HG02981 (cell line): ENCODE measurements at regions not wholly inside any gene's neighbourhood (a gene's known extent, or its start where the extent isn't known, plus 50 kb on each side); places are given as distances from the start of the nearest gene placed in this dataset.
"Not testable (repeated sequence)": the region's sequence is repeated elsewhere in the genome, so short reads cannot be mapped to it uniquely, and the experiment has no call there.

Source experiments
- ATAC-seq: cut with Tn5 transposase; IDR thresholded peaks from one replicate; pipeline ENCODE4 v1.9.1; 2021; ENCODE audit warnings: mild to moderate bottlenecking, moderate library complexity; ENCODE audit not compliant: unreplicated experiment

GRCh38 chr9:7739595-7739994 is 60.0 kb downstream of the DMAC1 start:
- no peak for ATAC-seq

DNA sequence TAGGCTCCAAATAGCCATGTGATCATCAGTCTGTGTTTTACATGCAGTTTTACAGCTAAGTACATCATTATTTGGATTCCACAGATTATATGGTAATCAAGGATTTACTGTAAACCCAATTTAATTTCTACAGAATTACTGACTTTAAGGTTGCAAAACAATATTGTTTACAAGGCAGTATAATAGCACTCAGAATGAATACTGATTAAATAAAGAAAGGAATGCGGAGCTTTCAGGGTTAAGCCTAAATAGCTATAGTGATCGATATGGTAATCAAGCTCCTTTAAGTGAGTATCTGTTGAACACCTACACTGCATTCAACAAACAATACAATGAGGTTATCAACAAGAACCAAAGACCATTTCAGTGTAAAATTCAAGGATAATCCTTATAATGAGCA is 64.3 kb downstream of the DMAC1 start:
- no peak for ATAC-seq

DNA sequence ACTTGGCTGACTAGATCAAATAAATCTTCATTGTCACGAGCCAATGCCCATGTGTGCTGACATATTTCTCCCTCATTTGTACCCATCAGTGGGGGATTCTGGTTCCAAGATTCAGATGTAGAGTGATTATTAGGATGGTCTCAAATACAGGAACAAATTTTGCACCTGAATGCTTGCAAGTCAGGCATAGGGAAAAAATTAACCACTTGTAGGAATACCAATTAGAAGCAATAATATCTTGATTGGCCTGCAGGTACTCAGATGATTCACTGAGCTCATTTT is 69.5 kb downstream of the DMAC1 start:
- ATAC-seq, result no peak

DNA sequence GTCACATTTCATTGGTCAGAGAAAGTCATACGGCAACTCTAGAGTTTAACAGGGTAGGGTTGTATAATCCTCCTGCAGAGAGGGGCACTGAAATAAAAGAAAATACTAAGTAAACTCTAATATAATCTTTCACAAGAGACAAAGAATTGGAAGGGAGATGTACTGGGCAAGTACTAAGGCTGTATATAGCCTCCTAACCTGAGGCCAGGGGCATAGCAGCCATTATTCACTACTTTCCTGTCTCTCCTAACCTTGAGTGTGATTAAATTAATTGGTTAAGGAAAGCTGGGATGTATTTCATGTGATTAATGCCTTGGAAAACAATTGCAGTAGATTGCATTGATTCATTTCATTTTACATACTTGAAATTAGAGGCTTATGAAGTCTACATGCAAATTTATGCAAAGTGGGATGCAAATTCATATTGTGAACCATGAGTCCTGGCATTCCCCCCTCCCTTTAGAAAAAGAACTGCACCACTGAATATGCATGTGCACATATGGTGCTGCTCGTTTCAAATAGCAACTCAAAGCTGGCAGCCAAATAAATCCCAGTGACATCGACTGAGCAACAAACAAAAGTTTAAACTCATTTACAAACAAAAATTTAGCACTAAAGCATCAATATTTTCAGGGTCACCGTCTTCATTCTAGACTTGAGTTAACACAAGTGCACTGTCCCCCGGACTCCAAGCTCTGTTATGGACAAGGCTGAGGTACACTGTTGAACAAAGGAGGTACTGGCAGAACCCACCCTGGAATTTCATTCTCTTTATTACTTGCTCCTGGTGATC is 70.0 kb downstream of the DMAC1 start:
- ATAC-seq, result no peak

- no peak for ATAC-seq
Observed at GRCh38 chr9:7721291-7721690, 78.3 kb downstream of the DMAC1 start.

- not testable (repeated sequence) for ATAC-seq
Observed at GRCh38 chr9:7713088-7713487, 86.5 kb downstream of the DMAC1 start.

DNA sequence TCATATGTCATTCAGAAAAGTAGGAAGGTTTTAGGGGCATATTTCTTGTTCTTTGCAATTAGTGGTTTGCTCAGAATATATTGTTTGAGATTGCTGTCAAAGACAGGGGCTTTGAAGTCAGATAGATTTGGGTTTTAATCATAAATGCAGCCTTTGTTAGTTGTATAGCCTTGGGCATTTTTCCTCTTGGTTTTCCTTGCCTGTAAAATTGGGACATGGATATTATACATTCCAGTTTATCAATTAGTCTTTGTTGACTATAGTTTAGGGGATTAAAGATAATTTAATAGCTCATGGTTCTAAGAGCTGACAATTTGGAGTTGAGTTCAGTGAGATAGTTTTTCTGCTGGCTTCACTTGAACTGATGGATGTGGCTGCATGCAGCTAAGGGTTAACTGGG is 88.9 kb downstream of the DMAC1 start:
- ATAC-seq, result no peak

DNA sequence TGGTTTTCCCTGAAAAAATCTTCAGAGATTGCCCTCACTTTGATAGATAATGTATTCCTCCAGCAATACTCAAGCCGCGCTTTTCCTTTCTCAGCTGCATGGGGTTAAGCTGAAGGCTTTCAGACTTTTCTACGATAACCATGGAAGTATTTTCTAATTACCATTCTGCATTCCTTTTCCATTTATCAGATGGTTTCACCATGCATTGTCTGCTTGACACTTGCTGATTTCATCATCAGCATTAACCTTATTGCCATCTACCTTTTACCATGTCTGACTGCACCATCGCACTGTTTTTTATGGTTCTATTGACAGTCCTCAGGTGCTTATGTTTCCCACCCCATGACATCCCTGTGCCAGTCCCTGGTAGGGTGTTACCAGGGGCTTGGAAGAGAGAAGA is 91.6 kb downstream of the DMAC1 start:
- no peak for ATAC-seq

- ATAC-seq, result no peak
Observed at GRCh38 chr9:7704543-7704942, 95.0 kb downstream of the DMAC1 start.

GRCh38 chr9:7691909-7692308 is 107.7 kb downstream of the DMAC1 start:
- ATAC-seq, result no peak

GRCh38 chr9:7690014-7690413 is 109.6 kb downstream of the DMAC1 start:
- no peak for ATAC-seq

GRCh38 chr9:7688626-7689025 is 111.0 kb downstream of the DMAC1 start:
- ATAC-seq, result no peak

DNA sequence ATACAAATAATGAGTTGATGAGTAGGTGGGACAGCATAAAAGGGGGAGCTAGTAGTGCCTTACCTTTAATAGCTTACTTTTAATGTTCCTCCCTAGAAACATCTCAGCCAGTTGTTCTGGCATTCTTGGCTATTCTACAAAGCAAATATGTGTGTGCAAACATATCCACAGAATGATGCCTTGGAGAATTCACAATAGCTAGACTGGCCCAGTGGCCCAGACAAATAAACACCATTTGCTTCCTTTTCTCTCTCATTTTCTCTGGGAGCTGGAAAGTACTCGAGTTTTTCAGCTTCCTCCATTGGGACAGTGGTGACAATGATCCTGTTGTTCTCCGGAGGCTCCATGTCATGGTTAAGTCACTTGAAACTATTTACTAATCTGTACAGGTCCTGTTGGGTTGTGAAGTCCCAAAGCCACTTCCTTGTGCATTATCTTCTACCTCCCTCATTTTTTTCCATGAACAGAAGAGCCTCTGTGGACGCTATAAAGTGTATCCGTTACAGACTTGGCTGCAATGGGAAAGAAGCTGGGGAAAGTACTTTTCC is 122.9 kb downstream of the DMAC1 start:
- no peak for ATAC-seq

- no peak for ATAC-seq
Observed at GRCh38 chr9:7671847-7672246, 127.7 kb downstream of the DMAC1 start.

GRCh38 chr9:7668541-7668940 is 131.0 kb downstream of the DMAC1 start:
- ATAC-seq, result no peak

DNA sequence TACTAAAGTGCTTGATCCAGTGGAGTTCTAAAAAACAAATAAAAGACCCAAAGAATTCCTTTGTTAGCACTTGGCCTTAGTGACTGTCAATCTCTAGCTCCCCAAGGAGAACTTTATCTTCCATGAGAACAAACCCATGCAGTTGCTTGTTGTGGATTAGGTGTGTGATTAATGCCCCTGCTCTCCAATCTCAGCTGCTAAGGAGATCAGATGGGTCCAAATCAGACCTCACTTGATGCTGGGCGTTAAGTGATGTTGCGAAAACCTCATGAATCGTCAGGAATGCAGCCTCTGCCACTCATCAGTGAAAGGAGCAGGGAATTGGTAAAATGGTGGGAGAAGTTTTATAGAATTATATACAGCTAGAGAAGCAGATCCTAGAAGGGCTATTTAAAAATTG is 133.7 kb downstream of the DMAC1 start:
- no peak for ATAC-seq

GRCh38 chr9:7659766-7660165 is 139.8 kb downstream of the DMAC1 start:
- no peak for ATAC-seq

DNA sequence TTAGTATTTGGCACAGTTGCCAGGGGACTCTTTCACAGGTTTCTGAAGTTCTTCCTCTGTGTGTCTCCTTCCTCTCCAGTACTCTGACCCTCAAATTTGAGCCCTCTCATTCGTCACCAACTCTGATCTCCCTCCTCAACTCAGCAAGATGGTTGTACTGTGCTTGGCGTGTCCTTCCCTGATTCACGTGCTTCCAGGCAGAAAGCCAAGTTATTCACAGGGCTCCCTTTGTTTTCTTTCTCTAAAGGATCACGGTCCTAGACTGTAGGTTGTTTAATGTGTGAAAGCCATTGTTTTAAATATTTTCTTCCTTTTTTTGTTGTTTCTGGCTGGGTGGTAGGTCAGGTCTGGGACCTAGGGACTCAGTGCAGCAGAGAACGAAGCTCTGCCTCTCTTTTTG is 142.9 kb downstream of the DMAC1 start:
- ATAC-seq, result no peak

- no peak for ATAC-seq
Observed at GRCh38 chr9:7653262-7653661, 146.3 kb downstream of the DMAC1 start.

DNA sequence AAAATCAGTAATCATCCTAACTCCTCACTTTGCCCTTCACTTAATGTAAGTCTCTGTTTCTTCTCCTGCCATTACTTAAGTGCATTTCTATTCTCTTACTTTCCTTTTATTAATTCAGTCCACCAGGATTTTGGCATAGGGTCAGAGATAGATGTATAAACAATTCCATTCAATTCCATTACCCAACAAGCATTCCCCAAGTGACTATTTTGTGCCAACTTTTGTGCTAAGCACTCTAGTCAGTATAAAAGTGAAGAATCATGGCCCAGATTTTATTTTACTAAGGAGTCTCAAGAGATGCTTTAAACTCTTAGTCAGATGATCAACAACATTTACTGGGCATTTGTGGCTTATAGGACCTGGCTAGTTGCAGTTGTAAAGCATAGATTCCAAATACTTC is 159.3 kb downstream of the DMAC1 start:
- ATAC-seq, result no peak

- ATAC-seq, result no peak
Observed at GRCh38 chr9:7639471-7639870, 160.1 kb downstream of the DMAC1 start.

- no peak for ATAC-seq
Observed at GRCh38 chr9:7636838-7637467, 162.6 kb downstream of the DMAC1 start.

GRCh38 chr9:7636309-7636708 is 163.3 kb downstream of the DMAC1 start:
- ATAC-seq, result no peak
